ENCODE measurements at regions not wholly inside any gene's neighbourhood (a gene's known extent, or its start where the extent isn't known, plus 50 kb on each side); places are given as distances from the start of the nearest gene placed in this dataset.

- H3K27me3 Mint-ChIP-seq = peaks cover 3% of the 10 kb centered on the region
- H3K36me3 Mint-ChIP-seq (ENCODE audit: low read depth) = no peaks in the 10 kb centered on the region
- DNase-seq (no peak), ATAC-seq (no peak)
- peaks cover 7% of the 10 kb centered on the region for H3K4me1 Mint-ChIP-seq
- H3K27ac Mint-ChIP-seq = no peak overlapping the region
- no peak overlapping the region for H3K4me3 Mint-ChIP-seq
- H3K9me3 Mint-ChIP-seq = no peaks in the 10 kb centered on the region
Observed at GRCh38 chr10:91038971-91039370, 118.1 kb upstream of the ANKRD1 start.

- ATAC-seq (no peak), DNase-seq (no peak)
- no peaks in the 10 kb centered on the region for H3K36me3 Mint-ChIP-seq (ENCODE audit: low read depth)
- H3K27ac Mint-ChIP-seq = no peak overlapping the region
- no peaks in the 10 kb centered on the region for H3K9me3 Mint-ChIP-seq
- H3K4me1 Mint-ChIP-seq = no peaks in the 10 kb centered on the region
- peaks cover 3% of the 10 kb centered on the region for H3K27me3 Mint-ChIP-seq
- no peak overlapping the region for H3K4me3 Mint-ChIP-seq
Observed at GRCh38 chr10:91040343-91040742, 119.5 kb upstream of the ANKRD1 start.

- DNase-seq = no peak
- Mint-ChIP-seq H3K4me3 (no peak overlapping the region), H3K27ac (no peak overlapping the region), H3K36me3 (ENCODE audit: low read depth) (no peaks in the 10 kb centered on the region), H3K27me3 (peaks cover 3% of the 10 kb centered on the region), H3K4me1 (no peaks in the 10 kb centered on the region), H3K9me3 (no peaks in the 10 kb centered on the region)
- ATAC-seq = no peak
Observed at GRCh38 chr10:91042069-91042468, 121.2 kb upstream of the ANKRD1 start.

- DNase-seq = no peak
- Mint-ChIP-seq H3K4me1 (no peaks in the 10 kb centered on the region), H3K27ac (no peak overlapping the region), H3K36me3 (ENCODE audit: low read depth) (no peaks in the 10 kb centered on the region), H3K27me3 (peaks cover 3% of the 10 kb centered on the region), H3K4me3 (no peak overlapping the region), H3K9me3 (no peaks in the 10 kb centered on the region)
- no peak for ATAC-seq
Observed at GRCh38 chr10:91043173-91043910, 122.5 kb upstream of the ANKRD1 start.

- Mint-ChIP-seq H3K27me3 (peaks cover 3% of the 10 kb centered on the region), H3K4me3 (no peak overlapping the region), H3K36me3 (ENCODE audit: low read depth) (no peaks in the 10 kb centered on the region), H3K9me3 (no peaks in the 10 kb centered on the region), H3K4me1 (no peaks in the 10 kb centered on the region), H3K27ac (no peak overlapping the region)
- DNase-seq (no peak), ATAC-seq (no peak)
Observed at GRCh38 chr10:91046869-91047268, 126.0 kb upstream of the ANKRD1 start.

- Mint-ChIP-seq H3K9me3 (no peaks in the 10 kb centered on the region), H3K27ac (no peak overlapping the region), H3K4me1 (no peaks in the 10 kb centered on the region), H3K4me3 (no peak overlapping the region), H3K36me3 (ENCODE audit: low read depth) (no peaks in the 10 kb centered on the region), H3K27me3 (no peaks in the 10 kb centered on the region)
- ATAC-seq (no peak), DNase-seq (no peak)
Observed at GRCh38 chr10:91048380-91048779, 127.5 kb upstream of the ANKRD1 start.

GRCh38 chr10:91049296-91049987 is 128.6 kb upstream of the ANKRD1 start:
- DNase-seq (no peak), ATAC-seq (no peak)
- H3K9me3 Mint-ChIP-seq = no peaks in the 10 kb centered on the region
- no peaks in the 10 kb centered on the region for H3K4me1 Mint-ChIP-seq
- H3K27ac Mint-ChIP-seq = no peak overlapping the region
- H3K4me3 Mint-ChIP-seq = no peak overlapping the region
- no peaks in the 10 kb centered on the region for H3K36me3 Mint-ChIP-seq (ENCODE audit: low read depth)
- H3K27me3 Mint-ChIP-seq = no peaks in the 10 kb centered on the region

- no peak overlapping the region for H3K4me3 Mint-ChIP-seq
- no peaks in the 10 kb centered on the region for H3K4me1 Mint-ChIP-seq
- H3K27ac Mint-ChIP-seq = no peak overlapping the region
- DNase-seq = no peak
- H3K36me3 Mint-ChIP-seq (ENCODE audit: low read depth) = no peaks in the 10 kb centered on the region
- no peaks in the 10 kb centered on the region for H3K9me3 Mint-ChIP-seq
- no peaks in the 10 kb centered on the region for H3K27me3 Mint-ChIP-seq
- no peak for ATAC-seq
Observed at GRCh38 chr10:91049988-91050360, 129.1 kb upstream of the ANKRD1 start.

- no peak overlapping the region for H3K4me3 Mint-ChIP-seq
- H3K27me3 Mint-ChIP-seq = no peaks in the 10 kb centered on the region
- no peaks in the 10 kb centered on the region for H3K9me3 Mint-ChIP-seq
- no peaks in the 10 kb centered on the region for H3K4me1 Mint-ChIP-seq
- DNase-seq (no peak), ATAC-seq (no peak)
- no peaks in the 10 kb centered on the region for H3K36me3 Mint-ChIP-seq (ENCODE audit: low read depth)
- H3K27ac Mint-ChIP-seq = no peak overlapping the region
Observed at GRCh38 chr10:91050371-91051034, 129.6 kb upstream of the ANKRD1 start.

- ATAC-seq = no peak
- H3K27me3 Mint-ChIP-seq = no peaks in the 10 kb centered on the region
- H3K27ac Mint-ChIP-seq = no peak overlapping the region
- DNase-seq = no peak
- H3K36me3 Mint-ChIP-seq (ENCODE audit: low read depth) = no peaks in the 10 kb centered on the region
- no peaks in the 10 kb centered on the region for H3K4me1 Mint-ChIP-seq
- H3K9me3 Mint-ChIP-seq = no peaks in the 10 kb centered on the region
- no peak overlapping the region for H3K4me3 Mint-ChIP-seq
Observed at GRCh38 chr10:91051829-91052228, 130.9 kb upstream of the ANKRD1 start.

GRCh38 chr10:91054325-91054724 is 133.4 kb upstream of the ANKRD1 start:
- Mint-ChIP-seq H3K27ac (no peak overlapping the region), H3K27me3 (no peaks in the 10 kb centered on the region), H3K36me3 (ENCODE audit: low read depth) (no peaks in the 10 kb centered on the region), H3K9me3 (no peaks in the 10 kb centered on the region), H3K4me1 (no peaks in the 10 kb centered on the region), H3K4me3 (no peak overlapping the region)
- DNase-seq (no peak), ATAC-seq (no peak)

GRCh38 chr10:91061187-91061586 is 140.3 kb upstream of the ANKRD1 start:
- H3K9me3 Mint-ChIP-seq = no peaks in the 10 kb centered on the region
- DNase-seq (no peak), ATAC-seq (no peak)
- no peaks in the 10 kb centered on the region for H3K36me3 Mint-ChIP-seq (ENCODE audit: low read depth)
- no peak overlapping the region for H3K27ac Mint-ChIP-seq
- no peak overlapping the region for H3K4me3 Mint-ChIP-seq
- H3K27me3 Mint-ChIP-seq = peaks cover 2% of the 10 kb centered on the region
- H3K4me1 Mint-ChIP-seq = no peaks in the 10 kb centered on the region

GRCh38 chr10:91061608-91062007 is 140.7 kb upstream of the ANKRD1 start:
- H3K27ac Mint-ChIP-seq = no peak overlapping the region
- no peaks in the 10 kb centered on the region for H3K36me3 Mint-ChIP-seq (ENCODE audit: low read depth)
- no peak overlapping the region for H3K4me3 Mint-ChIP-seq
- H3K9me3 Mint-ChIP-seq = no peaks in the 10 kb centered on the region
- DNase-seq (no peak), ATAC-seq (no peak)
- peaks cover 2% of the 10 kb centered on the region for H3K27me3 Mint-ChIP-seq
- no peaks in the 10 kb centered on the region for H3K4me1 Mint-ChIP-seq

- H3K27me3 Mint-ChIP-seq = peaks cover 2% of the 10 kb centered on the region
- H3K4me3 Mint-ChIP-seq = no peak overlapping the region
- H3K4me1 Mint-ChIP-seq = no peaks in the 10 kb centered on the region
- no peaks in the 10 kb centered on the region for H3K9me3 Mint-ChIP-seq
- H3K36me3 Mint-ChIP-seq (ENCODE audit: low read depth) = no peaks in the 10 kb centered on the region
- DNase-seq = no peak
- no peak overlapping the region for H3K27ac Mint-ChIP-seq
- no peak for ATAC-seq
Observed at GRCh38 chr10:91062091-91062490, 141.2 kb upstream of the ANKRD1 start.

GRCh38 chr10:91071786-91072185 is 148.7 kb upstream of the PCGF5 start:
- Mint-ChIP-seq H3K9me3 (no peaks in the 10 kb centered on the region), H3K27ac (no peak overlapping the region), H3K4me3 (no peak overlapping the region), H3K27me3 (peaks cover 1% of the 10 kb centered on the region), H3K4me1 (no peaks in the 10 kb centered on the region), H3K36me3 (ENCODE audit: low read depth) (no peaks in the 10 kb centered on the region)
- no peak for DNase-seq
- ATAC-seq = no peak
